ENCODE measurements at regions not wholly inside any gene's neighbourhood (a gene's known extent, or its start where the extent isn't known, plus 50 kb on each side); places are given as distances from the start of the nearest gene placed in this dataset.

DNA sequence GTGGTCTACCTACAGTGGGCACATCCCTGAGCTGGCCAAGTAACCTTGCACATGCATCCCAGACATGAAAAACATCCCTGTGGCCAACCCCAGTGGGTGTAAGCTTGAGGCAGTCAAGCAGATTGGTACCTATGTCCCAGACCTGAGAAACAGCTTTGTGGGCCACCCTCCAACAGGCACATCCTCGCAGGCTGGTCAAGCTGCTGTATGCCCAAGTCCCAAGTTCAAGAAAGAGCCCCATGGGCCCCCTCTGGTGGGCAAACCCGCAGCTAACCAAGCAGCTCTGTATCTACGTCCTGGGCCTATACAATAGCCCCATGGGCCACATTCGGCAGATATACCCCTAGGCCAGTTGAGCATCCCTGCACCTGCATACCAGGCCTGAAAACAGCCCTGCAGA, 186.3 kb upstream of the GPR149 start:
- Histone ChIP-seq H3K4me1 (ENCODE audit: insufficient read depth, low read length) (no peaks in the 10 kb centered on the region), H3K27me3 (ENCODE audit: insufficient read depth, low read length) (no peaks in the 10 kb centered on the region), H4K20me1 (ENCODE audit: insufficient read depth, low read length) (no peaks in the 10 kb centered on the region), H3K27ac (ENCODE audit: low read depth, low read length) (no peak overlapping the region), H3K79me2 (ENCODE audit: insufficient read depth, low read length) (no peaks in the 10 kb centered on the region), H3K4me3 (ENCODE audit: insufficient read depth, low read length) (no peak overlapping the region), H3K4me2 (ENCODE audit: insufficient read depth, low read length) (no peak overlapping the region), H2AFZ (ENCODE audit: low read length) (no peak overlapping the region), H3K36me3 (ENCODE audit: insufficient read depth, low read length) (no peaks in the 10 kb centered on the region), H3K9me3 (ENCODE audit: low read depth, low read length) (no peaks in the 10 kb centered on the region)
- no peak for DNase-seq (ENCODE audit: insufficient read length, low spot score, missing footprints)
- TF ChIP-seq, protein P1, sequence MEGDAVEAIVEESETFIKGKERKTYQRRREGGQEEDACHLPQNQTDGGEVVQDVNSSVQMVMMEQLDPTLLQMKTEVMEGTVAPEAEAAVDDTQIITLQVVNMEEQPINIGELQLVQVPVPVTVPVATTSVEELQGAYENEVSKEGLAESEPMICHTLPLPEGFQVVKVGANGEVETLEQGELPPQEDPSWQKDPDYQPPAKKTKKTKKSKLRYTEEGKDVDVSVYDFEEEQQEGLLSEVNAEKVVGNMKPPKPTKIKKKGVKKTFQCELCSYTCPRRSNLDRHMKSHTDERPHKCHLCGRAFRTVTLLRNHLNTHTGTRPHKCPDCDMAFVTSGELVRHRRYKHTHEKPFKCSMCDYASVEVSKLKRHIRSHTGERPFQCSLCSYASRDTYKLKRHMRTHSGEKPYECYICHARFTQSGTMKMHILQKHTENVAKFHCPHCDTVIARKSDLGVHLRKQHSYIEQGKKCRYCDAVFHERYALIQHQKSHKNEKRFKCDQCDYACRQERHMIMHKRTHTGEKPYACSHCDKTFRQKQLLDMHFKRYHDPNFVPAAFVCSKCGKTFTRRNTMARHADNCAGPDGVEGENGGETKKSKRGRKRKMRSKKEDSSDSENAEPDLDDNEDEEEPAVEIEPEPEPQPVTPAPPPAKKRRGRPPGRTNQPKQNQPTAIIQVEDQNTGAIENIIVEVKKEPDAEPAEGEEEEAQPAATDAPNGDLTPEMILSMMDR (IDR thresholded peaks at IDR 0.05; ENCODE audit: extremely low read depth, low read depth, low read length): no peak

DNA sequence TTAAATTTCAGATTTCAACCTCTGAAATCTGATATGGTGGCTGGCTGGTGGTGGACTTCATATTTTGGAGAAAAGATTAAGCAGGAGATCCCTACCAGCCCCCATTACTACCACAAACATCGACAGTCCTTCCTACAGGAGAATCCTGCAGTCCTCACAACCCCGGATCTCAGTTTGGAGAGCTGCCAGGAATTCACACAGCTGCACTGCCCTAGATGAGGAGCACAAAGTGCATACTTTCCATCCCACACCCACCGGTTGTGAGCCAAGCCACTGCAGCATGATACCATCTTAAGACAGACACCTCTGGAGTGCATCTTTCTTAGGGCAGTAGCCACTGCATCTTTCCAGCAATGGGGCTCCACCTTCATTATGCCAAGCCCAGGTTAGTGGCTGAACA, 185.5 kb upstream of the GPR149 start:
- no peak for DNase-seq (ENCODE audit: insufficient read length, low spot score, missing footprints)
- Histone ChIP-seq H3K79me2 (ENCODE audit: insufficient read depth, low read length) (no peaks in the 10 kb centered on the region), H3K4me2 (ENCODE audit: insufficient read depth, low read length) (no peak overlapping the region), H3K27me3 (ENCODE audit: insufficient read depth, low read length) (no peaks in the 10 kb centered on the region), H3K36me3 (ENCODE audit: insufficient read depth, low read length) (no peaks in the 10 kb centered on the region), H3K4me3 (ENCODE audit: insufficient read depth, low read length) (no peak overlapping the region), H3K27ac (ENCODE audit: low read depth, low read length) (no peak overlapping the region), H3K9me3 (ENCODE audit: low read depth, low read length) (no peaks in the 10 kb centered on the region), H3K4me1 (ENCODE audit: insufficient read depth, low read length) (no peaks in the 10 kb centered on the region), H4K20me1 (ENCODE audit: insufficient read depth, low read length) (no peaks in the 10 kb centered on the region), H2AFZ (ENCODE audit: low read length) (no peak overlapping the region)
- TF ChIP-seq, protein P1 (IDR thresholded peaks at IDR 0.05; ENCODE audit: extremely low read depth, low read depth, low read length): no peak

DNA sequence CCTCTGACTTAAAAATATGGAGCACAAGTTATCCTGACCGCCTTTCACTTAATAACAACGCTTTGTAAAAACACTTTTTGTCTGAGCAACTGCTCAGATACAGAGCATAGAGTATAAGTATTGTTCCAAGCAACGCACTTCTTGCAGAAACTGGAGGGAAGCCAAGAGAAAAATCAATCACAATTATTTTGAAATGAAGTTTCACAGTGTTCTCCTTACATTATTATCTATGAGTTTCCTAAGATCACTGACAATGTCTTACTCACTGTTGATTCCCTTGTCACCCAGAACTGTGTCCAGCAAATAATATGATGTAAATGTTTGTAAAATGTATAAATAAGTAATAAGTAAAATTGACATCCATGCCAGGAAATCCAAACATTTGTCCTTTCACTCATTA, 184.6 kb upstream of the GPR149 start:
- no peaks in the 10 kb centered on the region for H3K9me3 ChIP-seq (ENCODE audit: low read depth, low read length)
- no peak overlapping the region for H3K4me2 ChIP-seq (ENCODE audit: insufficient read depth, low read length)
- no peaks in the 10 kb centered on the region for H4K20me1 ChIP-seq (ENCODE audit: insufficient read depth, low read length)
- H3K4me1 ChIP-seq (ENCODE audit: insufficient read depth, low read length): no peaks in the 10 kb centered on the region
- TF ChIP-seq, protein P1 (IDR thresholded peaks at IDR 0.05; ENCODE audit: extremely low read depth, low read depth, low read length): no peak
- no peaks in the 10 kb centered on the region for H3K36me3 ChIP-seq (ENCODE audit: insufficient read depth, low read length)
- DNase-seq (ENCODE audit: insufficient read length, low spot score, missing footprints): no peak
- H2AFZ ChIP-seq (ENCODE audit: low read length): no peak overlapping the region
- no peaks in the 10 kb centered on the region for H3K27me3 ChIP-seq (ENCODE audit: insufficient read depth, low read length)
- H3K27ac ChIP-seq (ENCODE audit: low read depth, low read length): no peak overlapping the region
- H3K4me3 ChIP-seq (ENCODE audit: insufficient read depth, low read length): no peak overlapping the region
- H3K79me2 ChIP-seq (ENCODE audit: insufficient read depth, low read length): no peaks in the 10 kb centered on the region

DNA sequence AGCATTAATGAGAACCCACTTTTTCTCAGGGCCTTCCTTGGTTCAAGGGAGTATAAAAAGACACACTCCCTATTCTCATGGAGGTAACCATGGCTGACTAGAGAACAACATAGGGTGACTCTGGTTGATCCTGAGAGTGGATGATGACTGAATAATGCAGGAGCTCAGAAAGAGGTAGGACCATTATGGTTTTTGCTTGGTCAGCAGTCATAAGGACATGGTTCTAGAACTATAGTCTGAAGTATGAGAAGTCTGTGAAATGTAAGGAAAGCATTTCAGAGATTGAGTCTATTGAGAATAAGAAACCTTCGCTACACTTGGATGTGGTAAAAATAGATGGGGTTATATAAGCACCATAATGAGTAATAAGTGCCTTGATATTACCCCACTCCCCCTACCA, 184.1 kb upstream of the GPR149 start:
- Histone ChIP-seq H3K27me3 (ENCODE audit: insufficient read depth, low read length) (no peaks in the 10 kb centered on the region), H3K4me3 (ENCODE audit: insufficient read depth, low read length) (no peak overlapping the region), H3K79me2 (ENCODE audit: insufficient read depth, low read length) (no peaks in the 10 kb centered on the region), H3K4me1 (ENCODE audit: insufficient read depth, low read length) (no peaks in the 10 kb centered on the region), H4K20me1 (ENCODE audit: insufficient read depth, low read length) (no peaks in the 10 kb centered on the region), H3K9me3 (ENCODE audit: low read depth, low read length) (no peaks in the 10 kb centered on the region), H3K4me2 (ENCODE audit: insufficient read depth, low read length) (no peak overlapping the region), H3K36me3 (ENCODE audit: insufficient read depth, low read length) (no peaks in the 10 kb centered on the region), H2AFZ (ENCODE audit: low read length) (no peak overlapping the region), H3K27ac (ENCODE audit: low read depth, low read length) (no peak overlapping the region)
- TF ChIP-seq, protein P1 (IDR thresholded peaks at IDR 0.05; ENCODE audit: extremely low read depth, low read depth, low read length): no peak
- DNase-seq (ENCODE audit: insufficient read length, low spot score, missing footprints): no peak
